ENCODE measurements at regions not wholly inside any gene's neighbourhood (a gene's known extent, or its start where the extent isn't known, plus 50 kb on each side); places are given as distances from the start of the nearest gene placed in this dataset.

DNA sequence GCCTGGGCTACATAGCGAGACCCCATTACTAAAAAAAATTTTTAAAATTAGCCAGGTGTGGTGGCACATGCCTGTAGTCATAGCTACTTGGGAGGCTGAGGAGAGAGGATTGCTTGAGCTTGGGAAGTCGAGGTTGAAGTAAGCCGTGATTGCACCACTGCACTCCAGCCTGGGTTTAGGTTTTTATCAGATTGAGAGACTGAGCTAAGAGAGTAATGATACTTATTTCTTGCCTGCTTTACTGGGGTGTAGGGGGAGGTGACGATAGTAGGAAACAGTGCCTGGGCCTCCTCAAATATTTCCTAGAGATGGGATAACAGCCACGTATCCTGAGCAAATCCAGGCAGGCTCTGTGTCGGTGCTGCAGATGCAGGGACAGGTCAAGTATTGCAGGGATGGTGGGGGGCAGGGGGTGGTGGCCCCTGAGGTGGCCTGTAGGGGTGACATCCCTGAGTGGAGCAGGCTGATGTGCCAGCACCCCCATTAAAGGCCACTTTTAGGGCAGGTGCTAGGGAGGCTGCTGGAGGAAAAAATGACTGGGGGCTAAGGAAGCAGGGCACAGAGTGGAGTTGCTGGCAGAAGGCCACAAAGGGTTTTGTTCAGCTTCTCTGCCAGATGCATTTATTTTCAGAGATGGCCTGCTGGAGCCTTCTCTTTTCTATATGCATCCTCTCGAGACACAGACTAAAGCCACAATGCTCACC lies 130.5 kb downstream of the RHOU start:
- H3F3A ChIP-seq (replicated peaks; ENCODE audit: low read depth), result no peaks in the 10 kb centered on the region; the same call in 1 of the 2 replicates
- H3K9me2 ChIP-seq (ENCODE audit: insufficient read depth), result no peaks in the 10 kb centered on the region
- no peaks in the 10 kb centered on the region for H3K79me2 ChIP-seq (replicated peaks; ENCODE audit: insufficient read depth)
- H2AFZ ChIP-seq, result peak overlapping the region; percentile 91; the same call in 1 of the 2 replicates
- TF ChIP-seq, protein P1, sequence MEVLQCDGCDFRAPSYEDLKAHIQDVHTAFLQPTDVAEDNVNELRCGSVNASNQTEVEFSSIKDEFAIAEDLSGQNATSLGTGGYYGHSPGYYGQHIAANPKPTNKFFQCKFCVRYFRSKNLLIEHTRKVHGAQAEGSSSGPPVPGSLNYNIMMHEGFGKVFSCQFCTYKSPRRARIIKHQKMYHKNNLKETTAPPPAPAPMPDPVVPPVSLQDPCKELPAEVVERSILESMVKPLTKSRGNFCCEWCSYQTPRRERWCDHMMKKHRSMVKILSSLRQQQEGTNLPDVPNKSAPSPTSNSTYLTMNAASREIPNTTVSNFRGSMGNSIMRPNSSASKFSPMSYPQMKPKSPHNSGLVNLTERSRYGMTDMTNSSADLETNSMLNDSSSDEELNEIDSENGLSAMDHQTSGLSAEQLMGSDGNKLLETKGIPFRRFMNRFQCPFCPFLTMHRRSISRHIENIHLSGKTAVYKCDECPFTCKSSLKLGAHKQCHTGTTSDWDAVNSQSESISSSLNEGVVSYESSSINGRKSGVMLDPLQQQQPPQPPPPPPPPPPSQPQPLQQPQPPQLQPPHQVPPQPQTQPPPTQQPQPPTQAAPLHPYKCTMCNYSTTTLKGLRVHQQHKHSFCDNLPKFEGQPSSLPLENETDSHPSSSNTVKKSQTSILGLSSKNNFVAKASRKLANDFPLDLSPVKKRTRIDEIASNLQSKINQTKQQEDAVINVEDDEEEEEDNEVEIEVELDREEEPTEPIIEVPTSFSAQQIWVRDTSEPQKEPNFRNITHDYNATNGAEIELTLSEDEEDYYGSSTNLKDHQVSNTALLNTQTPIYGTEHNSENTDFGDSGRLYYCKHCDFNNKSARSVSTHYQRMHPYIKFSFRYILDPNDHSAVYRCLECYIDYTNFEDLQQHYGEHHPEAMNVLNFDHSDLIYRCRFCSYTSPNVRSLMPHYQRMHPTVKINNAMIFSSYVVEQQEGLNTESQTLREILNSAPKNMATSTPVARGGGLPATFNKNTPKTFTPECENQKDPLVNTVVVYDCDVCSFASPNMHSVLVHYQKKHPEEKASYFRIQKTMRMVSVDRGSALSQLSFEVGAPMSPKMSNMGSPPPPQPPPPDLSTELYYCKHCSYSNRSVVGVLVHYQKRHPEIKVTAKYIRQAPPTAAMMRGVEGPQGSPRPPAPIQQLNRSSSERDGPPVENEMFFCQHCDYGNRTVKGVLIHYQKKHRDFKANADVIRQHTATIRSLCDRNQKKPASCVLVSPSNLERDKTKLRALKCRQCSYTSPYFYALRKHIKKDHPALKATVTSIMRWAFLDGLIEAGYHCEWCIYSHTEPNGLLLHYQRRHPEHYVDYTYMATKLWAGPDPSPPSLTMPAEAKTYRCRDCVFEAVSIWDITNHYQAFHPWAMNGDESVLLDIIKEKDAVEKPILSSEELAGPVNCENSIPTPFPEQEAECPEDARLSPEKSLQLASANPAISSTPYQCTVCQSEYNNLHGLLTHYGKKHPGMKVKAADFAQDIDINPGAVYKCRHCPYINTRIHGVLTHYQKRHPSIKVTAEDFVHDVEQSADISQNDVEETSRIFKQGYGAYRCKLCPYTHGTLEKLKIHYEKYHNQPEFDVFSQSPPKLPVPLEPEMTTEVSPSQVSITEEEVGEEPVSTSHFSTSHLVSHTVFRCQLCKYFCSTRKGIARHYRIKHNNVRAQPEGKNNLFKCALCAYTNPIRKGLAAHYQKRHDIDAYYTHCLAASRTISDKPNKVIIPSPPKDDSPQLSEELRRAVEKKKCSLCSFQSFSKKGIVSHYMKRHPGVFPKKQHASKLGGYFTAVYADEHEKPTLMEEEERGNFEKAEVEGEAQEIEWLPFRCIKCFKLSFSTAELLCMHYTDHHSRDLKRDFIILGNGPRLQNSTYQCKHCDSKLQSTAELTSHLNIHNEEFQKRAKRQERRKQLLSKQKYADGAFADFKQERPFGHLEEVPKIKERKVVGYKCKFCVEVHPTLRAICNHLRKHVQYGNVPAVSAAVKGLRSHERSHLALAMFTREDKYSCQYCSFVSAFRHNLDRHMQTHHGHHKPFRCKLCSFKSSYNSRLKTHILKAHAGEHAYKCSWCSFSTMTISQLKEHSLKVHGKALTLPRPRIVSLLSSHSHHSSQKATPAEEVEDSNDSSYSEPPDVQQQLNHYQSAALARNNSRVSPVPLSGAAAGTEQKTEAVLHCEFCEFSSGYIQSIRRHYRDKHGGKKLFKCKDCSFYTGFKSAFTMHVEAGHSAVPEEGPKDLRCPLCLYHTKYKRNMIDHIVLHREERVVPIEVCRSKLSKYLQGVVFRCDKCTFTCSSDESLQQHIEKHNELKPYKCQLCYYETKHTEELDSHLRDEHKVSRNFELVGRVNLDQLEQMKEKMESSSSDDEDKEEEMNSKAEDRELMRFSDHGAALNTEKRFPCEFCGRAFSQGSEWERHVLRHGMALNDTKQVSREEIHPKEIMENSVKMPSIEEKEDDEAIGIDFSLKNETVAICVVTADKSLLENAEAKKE (CRISPR knock-in tag; IDR thresholded peaks at IDR 0.05), result no peak
- no peak for TF ChIP-seq EZH2 (IDR thresholded peaks at IDR 0.05; ENCODE audit: low read depth, unreplicated experiment)
- no peak for TF ChIP-seq STAT1 (IDR thresholded peaks at IDR 0.05; ENCODE audit: unreplicated experiment)
- TF ChIP-seq JUNB (IDR thresholded peaks at IDR 0.05; ENCODE audit: unreplicated experiment), result no peak
- TF ChIP-seq NANOG (IDR thresholded peaks at IDR 0.05; ENCODE audit: borderline replicate concordance), result no peak
- no peak for TF ChIP-seq CREB1 (CRISPR knock-in tag; IDR thresholded peaks at IDR 0.05; ENCODE audit: low read depth)
- TF ChIP-seq, protein P2, sequence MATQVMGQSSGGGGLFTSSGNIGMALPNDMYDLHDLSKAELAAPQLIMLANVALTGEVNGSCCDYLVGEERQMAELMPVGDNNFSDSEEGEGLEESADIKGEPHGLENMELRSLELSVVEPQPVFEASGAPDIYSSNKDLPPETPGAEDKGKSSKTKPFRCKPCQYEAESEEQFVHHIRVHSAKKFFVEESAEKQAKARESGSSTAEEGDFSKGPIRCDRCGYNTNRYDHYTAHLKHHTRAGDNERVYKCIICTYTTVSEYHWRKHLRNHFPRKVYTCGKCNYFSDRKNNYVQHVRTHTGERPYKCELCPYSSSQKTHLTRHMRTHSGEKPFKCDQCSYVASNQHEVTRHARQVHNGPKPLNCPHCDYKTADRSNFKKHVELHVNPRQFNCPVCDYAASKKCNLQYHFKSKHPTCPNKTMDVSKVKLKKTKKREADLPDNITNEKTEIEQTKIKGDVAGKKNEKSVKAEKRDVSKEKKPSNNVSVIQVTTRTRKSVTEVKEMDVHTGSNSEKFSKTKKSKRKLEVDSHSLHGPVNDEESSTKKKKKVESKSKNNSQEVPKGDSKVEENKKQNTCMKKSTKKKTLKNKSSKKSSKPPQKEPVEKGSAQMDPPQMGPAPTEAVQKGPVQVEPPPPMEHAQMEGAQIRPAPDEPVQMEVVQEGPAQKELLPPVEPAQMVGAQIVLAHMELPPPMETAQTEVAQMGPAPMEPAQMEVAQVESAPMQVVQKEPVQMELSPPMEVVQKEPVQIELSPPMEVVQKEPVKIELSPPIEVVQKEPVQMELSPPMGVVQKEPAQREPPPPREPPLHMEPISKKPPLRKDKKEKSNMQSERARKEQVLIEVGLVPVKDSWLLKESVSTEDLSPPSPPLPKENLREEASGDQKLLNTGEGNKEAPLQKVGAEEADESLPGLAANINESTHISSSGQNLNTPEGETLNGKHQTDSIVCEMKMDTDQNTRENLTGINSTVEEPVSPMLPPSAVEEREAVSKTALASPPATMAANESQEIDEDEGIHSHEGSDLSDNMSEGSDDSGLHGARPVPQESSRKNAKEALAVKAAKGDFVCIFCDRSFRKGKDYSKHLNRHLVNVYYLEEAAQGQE (IDR thresholded peaks at IDR 0.05; ENCODE audit: unreplicated experiment), result no peak
- no peak for TF ChIP-seq EZH2phosphoT487 (IDR thresholded peaks at IDR 0.05; ENCODE audit: unreplicated experiment)
- TF ChIP-seq, protein P3, sequence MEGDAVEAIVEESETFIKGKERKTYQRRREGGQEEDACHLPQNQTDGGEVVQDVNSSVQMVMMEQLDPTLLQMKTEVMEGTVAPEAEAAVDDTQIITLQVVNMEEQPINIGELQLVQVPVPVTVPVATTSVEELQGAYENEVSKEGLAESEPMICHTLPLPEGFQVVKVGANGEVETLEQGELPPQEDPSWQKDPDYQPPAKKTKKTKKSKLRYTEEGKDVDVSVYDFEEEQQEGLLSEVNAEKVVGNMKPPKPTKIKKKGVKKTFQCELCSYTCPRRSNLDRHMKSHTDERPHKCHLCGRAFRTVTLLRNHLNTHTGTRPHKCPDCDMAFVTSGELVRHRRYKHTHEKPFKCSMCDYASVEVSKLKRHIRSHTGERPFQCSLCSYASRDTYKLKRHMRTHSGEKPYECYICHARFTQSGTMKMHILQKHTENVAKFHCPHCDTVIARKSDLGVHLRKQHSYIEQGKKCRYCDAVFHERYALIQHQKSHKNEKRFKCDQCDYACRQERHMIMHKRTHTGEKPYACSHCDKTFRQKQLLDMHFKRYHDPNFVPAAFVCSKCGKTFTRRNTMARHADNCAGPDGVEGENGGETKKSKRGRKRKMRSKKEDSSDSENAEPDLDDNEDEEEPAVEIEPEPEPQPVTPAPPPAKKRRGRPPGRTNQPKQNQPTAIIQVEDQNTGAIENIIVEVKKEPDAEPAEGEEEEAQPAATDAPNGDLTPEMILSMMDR (conservative IDR thresholded peaks at IDR 0.05; ENCODE audit: low read depth in 2 of 2), result no peak
- TF ChIP-seq ZNF331 (CRISPR knock-in tag; IDR thresholded peaks at IDR 0.05; ENCODE audit: low read depth), result no peak
- TF ChIP-seq POLR2AphosphoS5 (IDR thresholded peaks at IDR 0.05; ENCODE audit: low read depth), result no peak
- no peak for TF ChIP-seq ZNF114 (CRISPR knock-in tag; IDR thresholded peaks at IDR 0.05)
- TF ChIP-seq, protein P4, sequence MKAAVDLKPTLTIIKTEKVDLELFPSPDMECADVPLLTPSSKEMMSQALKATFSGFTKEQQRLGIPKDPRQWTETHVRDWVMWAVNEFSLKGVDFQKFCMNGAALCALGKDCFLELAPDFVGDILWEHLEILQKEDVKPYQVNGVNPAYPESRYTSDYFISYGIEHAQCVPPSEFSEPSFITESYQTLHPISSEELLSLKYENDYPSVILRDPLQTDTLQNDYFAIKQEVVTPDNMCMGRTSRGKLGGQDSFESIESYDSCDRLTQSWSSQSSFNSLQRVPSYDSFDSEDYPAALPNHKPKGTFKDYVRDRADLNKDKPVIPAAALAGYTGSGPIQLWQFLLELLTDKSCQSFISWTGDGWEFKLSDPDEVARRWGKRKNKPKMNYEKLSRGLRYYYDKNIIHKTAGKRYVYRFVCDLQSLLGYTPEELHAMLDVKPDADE (IDR thresholded peaks at IDR 0.05), result no peak
- peaks cover 27% of the 10 kb centered on the region for H3K4me1 ChIP-seq (ENCODE audit: insufficient read depth)
- H3K4me2 ChIP-seq, result no peak overlapping the region
- Mint-ChIP-seq H3K4me3 (no peak overlapping the region), H3K4me1 (peaks cover 53% of the 10 kb centered on the region), H3K36me3 (ENCODE audit: low read depth) (no peaks in the 10 kb centered on the region), H3K27ac (0 out of 2 replicates have a peak overlapping the region, but pooled peaks have one; percentile 23), H3K27me3 (ENCODE audit: insufficient read depth, low read depth, poor library complexity) (peaks cover 13% of the 10 kb centered on the region), H3K9me3 (no peaks in the 10 kb centered on the region)
- DNase-seq (ENCODE audit: low spot score) (no peak), ATAC-seq (no peak)
- H4K20me1 ChIP-seq (replicated peaks; ENCODE audit: insufficient read depth), result no peaks in the 10 kb centered on the region
- H3K27me3 ChIP-seq (ENCODE audit: insufficient read depth), result no peaks in the 10 kb centered on the region
- no peaks in the 10 kb centered on the region for H3K36me3 ChIP-seq (ENCODE audit: insufficient read depth)
- H3K27ac ChIP-seq (ENCODE audit: low read depth), result no peak overlapping the region
- H3K4me3 ChIP-seq, result no peak overlapping the region

Measured in GM23338 (cell line).